Cardiac fibroblast (primary cell): ENCODE measurements at regions not wholly inside any gene's neighbourhood (a gene's known extent, or its start where the extent isn't known, plus 50 kb on each side); places are given as distances from the start of the nearest gene placed in this dataset.
"Not testable (repeated sequence)": the region's sequence is repeated elsewhere in the genome, so short reads cannot be mapped to it uniquely, and the experiment has no call there.

Source experiments
- DNase-seq, 2 donors: peaks; one replicate each; pipeline versions ENCODE4 v3.0.0 to v3.0.0-alpha.2; 2010; ENCODE audit warnings: low read depth in 2 of 2
- H3K4me3 ChIP-seq, 2 donors: replicated peaks in 1 of 2; 1 replicate in 1 of 2; 2 replicates in 1 of 2; pipeline ENCODE4 v1.5.1; 2011; ENCODE audit warnings: low read depth in 2 of 2, low read length in 2 of 2, mild to moderate bottlenecking in 2 of 2, moderate library complexity in 1 of 2
- CTCF ChIP-seq: IDR thresholded peaks from one replicate; pipeline ENCODE4 v1.5.1; 2011; ENCODE audit warnings: low read depth, mild to moderate bottlenecking, low read length, inconsistent platforms

GRCh38 chr5:67873935-67874334 lies 341.6 kb upstream of the PIK3R1 start:
- no peak for TF ChIP-seq CTCF
- H3K4me3 ChIP-seq = no peak overlapping the region
- no peak for DNase-seq

- H3K4me3 ChIP-seq = no peak overlapping the region
- no peak for DNase-seq
- no peak for TF ChIP-seq CTCF
Measured at GRCh38 chr5:67870662-67871061, 344.9 kb upstream of the PIK3R1 start.

GRCh38 chr5:67864335-67864734 lies 351.2 kb upstream of the PIK3R1 start:
- H3K4me3 ChIP-seq, DNase-seq: not testable (repeated sequence)

- no peak overlapping the region for H3K4me3 ChIP-seq
- no peak for TF ChIP-seq CTCF
- DNase-seq = no peak
Measured at GRCh38 chr5:67858471-67859031, 357.0 kb upstream of the PIK3R1 start.

- no peak overlapping the region for H3K4me3 ChIP-seq
- no peak for DNase-seq
- no peak for TF ChIP-seq CTCF
Measured at GRCh38 chr5:67857502-67857901, 358.1 kb upstream of the PIK3R1 start.

- no peak for TF ChIP-seq CTCF
Measured at GRCh38 chr5:67855523-67855922, 360.0 kb upstream of the PIK3R1 start.

GRCh38 chr5:67850906-67851305 lies 364.6 kb upstream of the PIK3R1 start:
- H3K4me3 ChIP-seq, DNase-seq: not testable (repeated sequence)

More at GRCh38 chr5:67855523-67855922, 360.0 kb upstream of the PIK3R1 start:
- H3K4me3 ChIP-seq = no peak overlapping the region
- no peak for DNase-seq

GRCh38 chr5:67844924-67845323 lies 370.6 kb upstream of the PIK3R1 start:
- TF ChIP-seq CTCF = no peak
- DNase-seq = no peak
- no peak overlapping the region for H3K4me3 ChIP-seq
